ENCODE measurements at regions not wholly inside any gene's neighbourhood (a gene's known extent, or its start where the extent isn't known, plus 50 kb on each side); places are given as distances from the start of the nearest gene placed in this dataset.

DNA sequence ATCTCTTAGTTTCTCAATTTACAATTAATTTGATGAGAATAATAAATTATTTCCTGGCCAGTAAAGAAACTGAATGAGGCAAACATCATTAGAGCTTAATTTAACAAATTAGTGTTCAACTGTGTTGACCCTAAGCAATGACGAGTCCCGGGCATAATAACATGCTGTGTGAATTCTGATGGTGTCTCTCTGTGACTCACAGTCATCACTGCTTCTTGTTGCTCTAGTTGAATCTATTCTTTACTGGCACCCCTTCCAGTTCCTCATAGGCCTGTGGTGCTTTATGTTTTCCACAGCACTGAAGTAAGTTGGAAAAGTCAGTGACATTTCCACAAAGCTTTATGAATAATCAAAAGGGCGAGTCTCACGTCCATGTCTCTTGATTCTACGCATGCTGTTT, 57.7 kb upstream of the SLC7A11 start:
- TF ChIP-seq POLR2A (IDR thresholded peaks at IDR 0.05; ENCODE audit: low read length), result no peak
- no peak for TF ChIP-seq GATA1 (IDR thresholded peaks at IDR 0.05; ENCODE audit: low read depth, low read length)
